H54 (cell line): ENCODE measurements at regions not wholly inside any gene's neighbourhood (a gene's known extent, or its start where the extent isn't known, plus 50 kb on each side); places are given as distances from the start of the nearest gene placed in this dataset.
"Not testable (repeated sequence)": the region's sequence is repeated elsewhere in the genome, so short reads cannot be mapped to it uniquely, and the experiment has no call there.

Source experiments
- DNase-seq: peaks from one replicate; pipeline ENCODE4 v3.0.0; 2011; ENCODE audit warnings: low spot score, mixed read lengths; ENCODE audit not compliant: insufficient read length
- FAIRE-seq: peaks from 3 replicates; lab custom pipeline; 2011; peaks lifted over from hg19 to GRCh38; lab: Jason Lieb, UNC
- POLR2A ChIP-seq: IDR thresholded peaks from 2 replicates; pipeline ENCODE4 v1.6.1; 2011; ENCODE audit warnings: low read depth, mild to moderate bottlenecking, low read length

- DNase-seq: no peak
- FAIRE-seq: no peak
- TF ChIP-seq POLR2A: no peak
Observed at GRCh38 chr16:73413091-73413829, 365.3 kb upstream of the ZFHX3 start.

DNA sequence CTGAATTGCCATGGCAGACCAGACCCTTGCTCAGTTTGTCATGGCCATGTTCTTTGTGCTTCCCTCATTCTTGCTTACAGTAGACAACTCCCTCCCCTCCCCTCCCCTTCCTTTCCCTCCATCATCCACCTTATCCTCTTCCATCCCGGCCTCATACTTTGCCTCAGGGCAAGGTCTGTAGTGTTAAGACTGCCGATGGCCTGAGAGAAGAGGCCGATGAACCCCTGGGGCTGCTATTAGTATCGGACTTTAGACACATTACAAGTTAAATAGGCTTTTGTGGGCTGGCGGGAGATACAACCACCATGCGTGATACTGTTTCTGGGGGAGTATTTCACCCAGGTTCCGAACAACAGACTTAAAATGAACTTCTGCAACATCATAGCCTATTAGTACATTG, 364.5 kb upstream of the ZFHX3 start:
- FAIRE-seq (no peak), DNase-seq (no peak)
- TF ChIP-seq POLR2A: no peak

GRCh38 chr16:73408716-73409115, 360.8 kb upstream of the ZFHX3 start:
- DNase-seq: no peak
- no peak for FAIRE-seq
- no peak for TF ChIP-seq POLR2A

DNA sequence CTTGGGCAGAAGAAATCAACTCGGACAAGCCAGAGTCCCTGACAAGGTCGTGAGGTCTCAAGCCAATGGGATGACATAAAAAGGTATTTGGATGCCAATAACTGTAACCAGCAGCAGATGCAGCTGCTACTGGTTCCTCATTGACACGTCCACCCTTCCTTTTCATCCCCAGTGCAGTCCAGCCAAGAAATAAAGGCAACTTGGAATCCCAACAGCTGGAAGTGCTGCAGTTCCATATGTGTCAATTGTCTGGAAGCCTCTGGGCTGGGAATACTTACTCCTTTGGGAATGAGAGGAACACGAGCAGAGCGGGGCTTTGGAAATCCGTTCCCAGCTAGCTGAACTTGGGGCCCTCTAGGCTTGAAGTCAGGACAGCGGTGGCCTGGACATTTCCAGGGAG, 360.4 kb upstream of the ZFHX3 start:
- FAIRE-seq (no peak), DNase-seq (no peak)
- TF ChIP-seq POLR2A: no peak

GRCh38 chr16:73405851-73406250, 357.9 kb upstream of the ZFHX3 start:
- DNase-seq (no peak), FAIRE-seq (no peak)
- no peak for TF ChIP-seq POLR2A

- no peak for TF ChIP-seq POLR2A
- FAIRE-seq (no peak), DNase-seq (no peak)
Observed at GRCh38 chr16:73404001-73404400, 356.1 kb upstream of the ZFHX3 start.

GRCh38 chr16:73403291-73403690, 355.4 kb upstream of the ZFHX3 start:
- no peak for TF ChIP-seq POLR2A
- FAIRE-seq (no peak), DNase-seq (no peak)

DNA sequence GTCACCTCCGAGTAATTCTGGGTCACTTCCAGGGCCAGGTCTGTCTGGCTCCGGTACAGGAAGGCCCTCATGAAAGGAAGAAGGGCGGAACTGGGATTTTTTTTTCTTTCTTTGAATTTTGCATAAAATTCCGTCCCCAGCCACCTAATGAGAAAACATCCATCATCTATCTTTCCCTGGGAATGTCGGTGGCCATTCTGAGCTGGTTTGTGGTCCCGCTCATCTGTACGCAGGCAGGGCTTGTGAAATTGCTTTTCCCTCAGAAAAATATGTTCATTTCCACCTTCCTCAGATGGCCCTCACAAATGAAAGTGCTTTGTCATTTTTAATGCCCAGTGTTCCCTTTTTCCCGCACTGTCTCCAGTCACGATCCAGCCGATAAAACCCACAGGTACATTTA, 353.0 kb upstream of the ZFHX3 start:
- no peak for FAIRE-seq
- no peak for TF ChIP-seq POLR2A
- DNase-seq: no peak

- DNase-seq (no peak), FAIRE-seq (no peak)
- TF ChIP-seq POLR2A: no peak
Observed at GRCh38 chr16:73399997-73400396, 352.1 kb upstream of the ZFHX3 start.

- no peak for TF ChIP-seq POLR2A
- DNase-seq (no peak), FAIRE-seq (no peak)
Observed at GRCh38 chr16:73399486-73399885, 351.6 kb upstream of the ZFHX3 start.

DNA sequence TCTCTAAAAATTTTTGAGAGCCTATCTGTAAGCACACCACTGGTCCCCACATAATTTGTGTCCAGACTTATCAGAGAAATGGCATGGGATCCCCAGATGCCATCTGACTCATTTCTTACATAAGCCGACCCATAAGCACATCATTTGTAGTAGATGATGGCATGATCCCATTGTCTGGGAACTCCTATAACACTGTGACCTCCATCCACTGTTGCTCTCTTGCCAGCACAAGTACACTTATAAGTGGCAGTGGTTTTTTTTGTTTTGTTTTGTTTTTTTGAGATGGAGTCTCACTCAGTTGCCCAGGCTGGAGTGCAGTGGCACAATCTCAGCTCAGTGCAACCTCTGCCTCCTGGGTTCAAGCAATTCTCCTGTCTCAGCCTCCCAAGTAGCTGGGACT, 350.7 kb upstream of the ZFHX3 start:
- DNase-seq, FAIRE-seq: not testable (repeated sequence)

DNA sequence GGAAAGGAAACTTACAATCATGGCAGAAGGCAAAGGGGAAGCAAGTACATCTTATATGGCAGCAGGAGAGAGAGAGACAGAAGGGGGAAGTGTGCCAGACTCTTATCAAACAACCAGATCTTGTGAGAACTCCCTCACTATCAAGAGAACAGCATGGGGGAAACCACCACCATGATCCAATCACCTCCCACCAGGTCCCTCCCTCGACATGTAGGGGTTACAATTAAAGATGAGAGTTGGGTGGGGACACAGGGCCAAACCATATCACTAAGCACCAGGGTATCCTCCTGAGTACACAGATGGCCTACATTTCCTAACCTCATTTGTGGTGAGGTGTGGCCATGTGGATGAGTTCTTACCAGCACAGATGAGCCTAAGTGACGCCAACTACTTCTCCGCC, 348.6 kb upstream of the ZFHX3 start:
- FAIRE-seq: no peak
- TF ChIP-seq POLR2A: no peak
- no peak for DNase-seq

DNA sequence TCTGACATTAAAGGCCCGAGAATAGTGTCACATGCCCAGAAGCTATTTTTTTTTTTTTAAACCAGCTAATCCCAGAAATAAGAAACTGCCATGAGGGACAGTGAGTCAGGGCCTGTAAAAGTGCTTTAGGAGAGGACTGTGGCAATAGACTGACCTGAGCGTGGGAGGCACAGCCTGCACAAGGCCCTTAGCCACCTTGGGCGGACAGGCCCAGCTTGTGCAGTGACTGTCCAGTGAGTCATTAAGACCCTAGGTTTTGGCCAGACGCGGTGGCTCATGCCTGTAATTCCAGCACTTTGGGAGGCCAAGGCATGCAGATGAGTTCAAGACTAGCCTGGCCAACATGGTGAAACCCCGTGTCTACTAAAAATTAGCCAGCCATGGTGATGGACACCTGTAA, 343.0 kb upstream of the ZFHX3 start:
- TF ChIP-seq POLR2A: no peak
- no peak for FAIRE-seq
- no peak for DNase-seq

GRCh38 chr16:73390491-73390890, 342.6 kb upstream of the ZFHX3 start:
- FAIRE-seq (no peak), DNase-seq (no peak)
- TF ChIP-seq POLR2A: no peak

GRCh38 chr16:73389085-73389484, 341.2 kb upstream of the ZFHX3 start:
- no peak for FAIRE-seq
- DNase-seq: no peak
- TF ChIP-seq POLR2A: no peak
